ENCODE measurements at regions not wholly inside any gene's neighbourhood (a gene's known extent, or its start where the extent isn't known, plus 50 kb on each side); places are given as distances from the start of the nearest gene placed in this dataset.

- ATAC-seq (ENCODE audit: low FRiP score) (no peak), DNase-seq (ENCODE audit: low spot score) (no peak)
- TF ChIP-seq CTCF (IDR thresholded peaks at IDR 0.05), result no peak
Measured at GRCh38 chr5:148708854-148709253, 54.5 kb upstream of the HTR4 start.

- no peak for TF ChIP-seq CTCF (IDR thresholded peaks at IDR 0.05)
- no peak for DNase-seq (ENCODE audit: low spot score)
- ATAC-seq (ENCODE audit: low FRiP score), result peak; percentile 67
Measured at GRCh38 chr5:148711961-148712360, 57.6 kb upstream of the HTR4 start.

- no peak for ATAC-seq (ENCODE audit: low FRiP score)
- no peak for TF ChIP-seq CTCF (IDR thresholded peaks at IDR 0.05)
Measured at GRCh38 chr5:148713735-148714508, 59.6 kb upstream of the HTR4 start.

GRCh38 chr5:148716716-148717115 is 62.4 kb upstream of the HTR4 start:
- DNase-seq (ENCODE audit: low spot score) (no peak), ATAC-seq (ENCODE audit: low FRiP score) (no peak)
- TF ChIP-seq CTCF (IDR thresholded peaks at IDR 0.05), result no peak

More at GRCh38 chr5:148713735-148714508, 59.6 kb upstream of the HTR4 start:
- no peak for DNase-seq (ENCODE audit: low spot score)

GRCh38 chr5:148717668-148718067 is 63.3 kb upstream of the HTR4 start:
- ATAC-seq (ENCODE audit: low FRiP score), result no peak
- no peak for TF ChIP-seq CTCF (IDR thresholded peaks at IDR 0.05)
- DNase-seq (ENCODE audit: low spot score), result no peak

GRCh38 chr5:148719605-148720004 is 65.3 kb upstream of the HTR4 start:
- TF ChIP-seq CTCF (IDR thresholded peaks at IDR 0.05), result no peak
- ATAC-seq (ENCODE audit: low FRiP score) (no peak), DNase-seq (ENCODE audit: low spot score) (no peak)

- no peak for TF ChIP-seq CTCF (IDR thresholded peaks at IDR 0.05)
- ATAC-seq (ENCODE audit: low FRiP score), result no peak
Measured at GRCh38 chr5:148720257-148720656, 65.9 kb upstream of the HTR4 start.

More at GRCh38 chr5:148720257-148720656, 65.9 kb upstream of the HTR4 start:
- DNase-seq (ENCODE audit: low spot score), result no peak

Measured in omental fat pad (tissue), 3 donors.